HUES64 (cell line): ENCODE measurements at regions not wholly inside any gene's neighbourhood (a gene's known extent, or its start where the extent isn't known, plus 50 kb on each side); places are given as distances from the start of the nearest gene placed in this dataset.

Experiments
- H3K27ac ChIP-seq: 2 replicates; pipeline ENCODE4 v1.7.0; 2013; ENCODE audit warnings: low read depth, low read length, inconsistent platforms
- H3K27me3 ChIP-seq: 2 replicates; pipeline ENCODE4 v1.6.1; 2013; ENCODE audit warnings: mild to moderate bottlenecking, low read length; ENCODE audit not compliant: insufficient read depth
- H3K36me3 ChIP-seq: 2 replicates; pipeline ENCODE4 v1.6.1; 2013; ENCODE audit warnings: mild to moderate bottlenecking, low read length; ENCODE audit not compliant: insufficient read depth
- H3K4me1 ChIP-seq: 2 replicates; pipeline ENCODE4 v1.6.1; 2013; ENCODE audit warnings: mild to moderate bottlenecking, low read length, moderate library complexity; ENCODE audit not compliant: insufficient read depth
- H3K4me3 ChIP-seq: 2 replicates; pipeline ENCODE4 v1.5.1; 2013; ENCODE audit warnings: mild to moderate bottlenecking, low read length, moderate library complexity
- H3K9ac ChIP-seq: 2 replicates; pipeline ENCODE4 v1.6.1; 2013; ENCODE audit warnings: mild to moderate bottlenecking, low read depth, low read length
- H3K9me3 ChIP-seq: 2 replicates; pipeline ENCODE4 v1.6.1; 2013; ENCODE audit warnings: low read depth, low read length; ENCODE audit not compliant: insufficient read depth
- WGBS: fragments of 150-250, 120-280 bp; methylation state at CpG from one replicate; pipeline ENCODE4 v1.1.7; 2013; ENCODE audit warnings: missing lambda C conversion rate; 5-methylcytosine and 5-hydroxymethylcytosine counted together

DNA sequence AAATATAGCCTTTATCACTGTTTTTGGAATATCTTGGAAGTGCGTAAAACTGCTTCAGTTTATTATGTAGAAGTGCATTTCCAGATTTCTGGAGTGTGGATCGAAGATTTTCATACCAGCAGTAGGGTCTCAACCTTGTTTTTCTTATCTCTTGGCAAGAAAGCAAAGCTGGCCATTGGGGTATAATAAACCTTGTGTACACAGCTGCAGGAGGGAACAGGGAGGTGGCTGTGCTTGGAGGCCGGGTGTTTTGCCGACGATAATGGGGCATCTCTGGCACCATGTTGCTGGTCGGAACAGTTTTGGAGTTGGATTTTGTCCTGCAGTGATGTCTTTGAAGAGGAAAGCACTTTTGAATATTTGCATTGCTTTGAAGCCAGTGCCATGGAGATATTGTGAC, 308.8 kb upstream of the DMRT1 start:
- Histone ChIP-seq H3K9ac (no peak overlapping the region), H3K36me3 (no peaks in the 10 kb centered on the region), H3K4me1 (peaks cover 28% of the 10 kb centered on the region), H3K4me3 (no peak overlapping the region), H3K9me3 (no peaks in the 10 kb centered on the region), H3K27ac (no peak overlapping the region), H3K27me3 (no peaks in the 10 kb centered on the region)
- 84% methylated on average over 6 of the region's 6 CpGs for WGBS

- WGBS = 88% methylated on average over 4 of the region's 4 CpGs
- no peak overlapping the region for H3K4me3 ChIP-seq
Observed at GRCh38 chr9:534886-535285, 306.6 kb upstream of the DMRT1 start.

GRCh38 chr9:535356-535755, 306.1 kb upstream of the DMRT1 start:
- no peak overlapping the region for H3K27ac ChIP-seq
- peaks cover 28% of the 10 kb centered on the region for H3K4me1 ChIP-seq
- H3K36me3 ChIP-seq = 0 out of 2 replicates have a peak, but pooled peaks cover 3% of the 10 kb centered on the region
- no peaks in the 10 kb centered on the region for H3K27me3 ChIP-seq
- H3K9me3 ChIP-seq = no peaks in the 10 kb centered on the region
- H3K4me3 ChIP-seq = no peak overlapping the region
- no peak overlapping the region for H3K9ac ChIP-seq
- 67% methylated on average over 3 of the region's 4 CpGs for WGBS

More at GRCh38 chr9:534886-535285, 306.6 kb upstream of the DMRT1 start:
- Histone ChIP-seq H3K27ac (no peak overlapping the region), H3K4me1 (peaks cover 28% of the 10 kb centered on the region), H3K9me3 (no peaks in the 10 kb centered on the region), H3K36me3 (0 out of 2 replicates have a peak, but pooled peaks cover 3% of the 10 kb centered on the region), H3K27me3 (no peaks in the 10 kb centered on the region), H3K9ac (no peak overlapping the region)

- WGBS = 91% methylated on average over 11 of the region's 11 CpGs
- Histone ChIP-seq H3K9me3 (no peaks in the 10 kb centered on the region), H3K27ac (no peak overlapping the region), H3K27me3 (no peaks in the 10 kb centered on the region), H3K4me1 (peaks cover 27% of the 10 kb centered on the region), H3K36me3 (0 out of 2 replicates have a peak, but pooled peaks cover 3% of the 10 kb centered on the region), H3K4me3 (no peak overlapping the region), H3K9ac (no peak overlapping the region)
Observed at GRCh38 chr9:536597-537511, 304.6 kb upstream of the DMRT1 start.

- no peaks in the 10 kb centered on the region for H3K9me3 ChIP-seq
- H3K4me1 ChIP-seq = peaks cover 13% of the 10 kb centered on the region
- H3K36me3 ChIP-seq = 0 out of 2 replicates have a peak, but pooled peaks cover 3% of the 10 kb centered on the region
- no peak overlapping the region for H3K27ac ChIP-seq
- H3K9ac ChIP-seq = no peak overlapping the region
- no peak overlapping the region for H3K4me3 ChIP-seq
- no peaks in the 10 kb centered on the region for H3K27me3 ChIP-seq
- WGBS = over 99% methylated on average over 4 of the region's 4 CpGs
Observed at GRCh38 chr9:543478-543877, 298.0 kb upstream of the DMRT1 start.

DNA sequence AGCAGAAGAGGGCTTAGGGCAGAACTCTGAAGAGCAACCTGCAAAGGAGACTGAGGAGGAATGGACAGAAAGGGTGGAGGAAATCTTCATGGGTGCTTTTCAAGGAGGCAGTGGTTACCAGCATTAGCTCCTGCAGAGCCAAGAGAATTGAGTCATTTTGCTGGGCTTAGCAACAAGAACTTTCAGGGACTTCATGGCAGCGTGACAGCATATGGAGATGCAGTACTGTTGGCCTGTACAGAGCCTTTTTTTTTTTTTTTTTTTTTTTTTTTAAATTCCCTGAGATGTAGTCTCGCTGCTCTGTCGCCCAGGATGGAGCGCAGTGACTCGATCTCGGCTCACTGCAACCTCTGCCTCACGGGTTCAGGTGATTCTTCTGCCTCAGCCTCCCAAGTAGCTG, 296.0 kb upstream of the DMRT1 start:
- Histone ChIP-seq H3K4me1 (peaks cover 13% of the 10 kb centered on the region), H3K4me3 (no peak overlapping the region), H3K36me3 (no peaks in the 10 kb centered on the region), H3K27ac (no peak overlapping the region), H3K9ac (no peak overlapping the region), H3K9me3 (no peaks in the 10 kb centered on the region), H3K27me3 (no peaks in the 10 kb centered on the region)
- 94% methylated on average over 7 of the region's 7 CpGs for WGBS

- no peaks in the 10 kb centered on the region for H3K9me3 ChIP-seq
- no peaks in the 10 kb centered on the region for H3K36me3 ChIP-seq
- H3K4me1 ChIP-seq = peaks cover 13% of the 10 kb centered on the region
- no peak overlapping the region for H3K27ac ChIP-seq
- WGBS = 71% methylated on average over 3 of the region's 3 CpGs
- H3K9ac ChIP-seq = no peak overlapping the region
- no peaks in the 10 kb centered on the region for H3K27me3 ChIP-seq
- no peak overlapping the region for H3K4me3 ChIP-seq
Observed at GRCh38 chr9:546235-546634, 295.3 kb upstream of the DMRT1 start.

DNA sequence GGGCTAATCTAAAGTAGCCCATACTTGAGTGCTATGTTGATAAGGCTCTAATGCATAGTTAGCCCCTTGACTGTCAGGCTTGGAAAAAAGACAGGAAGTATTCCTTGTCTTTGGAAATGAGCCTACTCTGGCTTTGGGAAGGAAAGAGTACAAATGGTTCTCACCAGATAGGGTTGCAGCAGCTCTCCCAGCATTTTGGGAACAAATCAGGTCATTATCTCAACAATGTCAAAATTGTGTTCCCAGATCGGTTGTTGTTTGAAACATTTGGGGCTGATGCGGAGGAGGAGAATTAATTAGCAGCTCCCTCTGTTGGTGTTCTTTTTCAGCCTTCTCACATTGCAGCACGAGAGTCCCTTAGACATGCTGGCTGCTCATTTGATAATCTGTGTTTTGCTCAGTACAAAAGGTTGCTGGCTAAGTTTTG, 294.7 kb upstream of the DMRT1 start:
- Histone ChIP-seq H3K9me3 (no peaks in the 10 kb centered on the region), H3K27me3 (no peaks in the 10 kb centered on the region), H3K9ac (no peak overlapping the region), H3K36me3 (no peaks in the 10 kb centered on the region), H3K4me3 (no peak overlapping the region), H3K27ac (no peak overlapping the region), H3K4me1 (peaks cover 13% of the 10 kb centered on the region)
- 23% methylated on average over 3 of the region's 3 CpGs for WGBS

- WGBS = 84% methylated on average over 5 of the region's 5 CpGs
- Histone ChIP-seq H3K9ac (no peak overlapping the region), H3K4me1 (peaks cover 13% of the 10 kb centered on the region), H3K36me3 (no peaks in the 10 kb centered on the region), H3K27ac (no peak overlapping the region), H3K27me3 (no peaks in the 10 kb centered on the region), H3K4me3 (no peak overlapping the region), H3K9me3 (no peaks in the 10 kb centered on the region)
Observed at GRCh38 chr9:547314-547713, 294.2 kb upstream of the DMRT1 start.

- Histone ChIP-seq H3K36me3 (no peaks in the 10 kb centered on the region), H3K4me1 (peaks cover 13% of the 10 kb centered on the region), H3K27ac (no peak overlapping the region), H3K9ac (no peak overlapping the region), H3K9me3 (no peaks in the 10 kb centered on the region), H3K4me3 (no peak overlapping the region), H3K27me3 (no peaks in the 10 kb centered on the region)
- 96% methylated on average over 10 of the region's 12 CpGs for WGBS
Observed at GRCh38 chr9:549455-549997, 292.0 kb upstream of the DMRT1 start.

DNA sequence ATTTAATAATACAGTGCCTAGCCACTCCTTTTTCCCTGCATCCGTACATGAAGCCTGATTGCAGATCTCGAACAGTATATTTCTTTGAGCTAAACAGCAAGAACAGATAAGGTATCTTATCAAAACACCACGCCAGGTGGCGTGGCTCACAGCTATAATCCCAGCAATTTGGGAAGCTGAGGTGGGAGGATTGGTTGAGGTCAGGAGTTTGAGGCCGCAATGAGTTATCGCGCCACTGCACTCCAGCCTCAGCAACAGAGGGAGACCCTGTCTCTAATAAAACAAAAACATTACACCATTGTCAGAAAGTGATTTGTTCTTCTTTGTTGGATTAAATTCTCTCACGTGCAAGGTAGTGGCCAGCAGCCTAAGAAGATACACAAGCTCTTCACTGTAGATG, 291.2 kb upstream of the DMRT1 start:
- no peaks in the 10 kb centered on the region for H3K9me3 ChIP-seq
- H3K36me3 ChIP-seq = no peaks in the 10 kb centered on the region
- no peak overlapping the region for H3K4me3 ChIP-seq
- H3K4me1 ChIP-seq = peaks cover 13% of the 10 kb centered on the region
- no peaks in the 10 kb centered on the region for H3K27me3 ChIP-seq
- no peak overlapping the region for H3K27ac ChIP-seq
- H3K9ac ChIP-seq = no peak overlapping the region
- WGBS = 87% methylated on average over 5 of the region's 8 CpGs
